ENCODE measurements at regions not wholly inside any gene's neighbourhood (a gene's known extent, or its start where the extent isn't known, plus 50 kb on each side); places are given as distances from the start of the nearest gene placed in this dataset.

DNA sequence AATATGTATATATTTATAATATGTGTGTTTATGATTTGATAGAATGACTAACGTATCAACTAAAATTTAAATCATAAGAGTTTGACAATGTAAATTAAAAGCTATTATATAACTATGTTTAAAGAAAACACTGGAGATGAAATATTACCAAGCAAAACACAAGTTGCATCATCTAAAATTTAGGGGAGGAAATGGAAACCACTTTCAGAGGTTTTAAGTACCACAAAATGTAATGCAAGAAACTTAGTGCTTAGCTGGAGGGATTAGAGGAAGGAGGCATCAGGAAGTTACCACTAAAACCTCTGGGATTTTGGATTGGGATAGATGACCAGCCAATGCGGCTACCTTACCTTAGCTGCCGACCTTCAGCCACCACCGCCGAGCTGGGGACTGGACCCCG is 1192.1 kb upstream of the PRKX start:
- Histone ChIP-seq H3K9me3 (no peaks in the 10 kb centered on the region), H3K4me1 (no peaks in the 10 kb centered on the region), H3K36me3 (ENCODE audit: control insufficient read depth, insufficient read depth, low read length) (no peaks in the 10 kb centered on the region), H3K4me3 (ENCODE audit: low read depth, low read length) (no peak overlapping the region), H3K27me3 (replicated peaks; ENCODE audit: control insufficient read depth, insufficient read depth, low read length) (no peaks in the 10 kb centered on the region)
- TF ChIP-seq, protein P1, sequence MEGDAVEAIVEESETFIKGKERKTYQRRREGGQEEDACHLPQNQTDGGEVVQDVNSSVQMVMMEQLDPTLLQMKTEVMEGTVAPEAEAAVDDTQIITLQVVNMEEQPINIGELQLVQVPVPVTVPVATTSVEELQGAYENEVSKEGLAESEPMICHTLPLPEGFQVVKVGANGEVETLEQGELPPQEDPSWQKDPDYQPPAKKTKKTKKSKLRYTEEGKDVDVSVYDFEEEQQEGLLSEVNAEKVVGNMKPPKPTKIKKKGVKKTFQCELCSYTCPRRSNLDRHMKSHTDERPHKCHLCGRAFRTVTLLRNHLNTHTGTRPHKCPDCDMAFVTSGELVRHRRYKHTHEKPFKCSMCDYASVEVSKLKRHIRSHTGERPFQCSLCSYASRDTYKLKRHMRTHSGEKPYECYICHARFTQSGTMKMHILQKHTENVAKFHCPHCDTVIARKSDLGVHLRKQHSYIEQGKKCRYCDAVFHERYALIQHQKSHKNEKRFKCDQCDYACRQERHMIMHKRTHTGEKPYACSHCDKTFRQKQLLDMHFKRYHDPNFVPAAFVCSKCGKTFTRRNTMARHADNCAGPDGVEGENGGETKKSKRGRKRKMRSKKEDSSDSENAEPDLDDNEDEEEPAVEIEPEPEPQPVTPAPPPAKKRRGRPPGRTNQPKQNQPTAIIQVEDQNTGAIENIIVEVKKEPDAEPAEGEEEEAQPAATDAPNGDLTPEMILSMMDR (IDR thresholded peaks at IDR 0.05; ENCODE audit: insufficient read depth in 1 of 2, low read depth in 1 of 2, low read length in 1 of 2, severe bottlenecking in 1 of 2, unreplicated experiment in 1 of 2), result no peak
- no peak for DNase-seq
- ChIA-PET CTCF (no interaction called here), POLR2A (no interaction called here)
- intact Hi-C loops (cut with micrococcal nuclease; ENCODE audit: unreplicated experiment), result no loop called here
- Mint-ChIP-seq H3K9me3 (ENCODE audit: unreplicated experiment) (peaks cover 19% of the 10 kb centered on the region), H3K4me1 (ENCODE audit: low read depth, unreplicated experiment) (no peaks in the 10 kb centered on the region), H3K27ac (ENCODE audit: unreplicated experiment) (no peak overlapping the region), H3K27me3 (ENCODE audit: insufficient read depth, unreplicated experiment) (peaks cover 2% of the 10 kb centered on the region), H3K36me3 (ENCODE audit: insufficient read depth, unreplicated experiment) (no peaks in the 10 kb centered on the region), H3K4me3 (ENCODE audit: unreplicated experiment) (no peak overlapping the region)
- BruUV-seq (replicated peaks), result no TSS peak

DNA sequence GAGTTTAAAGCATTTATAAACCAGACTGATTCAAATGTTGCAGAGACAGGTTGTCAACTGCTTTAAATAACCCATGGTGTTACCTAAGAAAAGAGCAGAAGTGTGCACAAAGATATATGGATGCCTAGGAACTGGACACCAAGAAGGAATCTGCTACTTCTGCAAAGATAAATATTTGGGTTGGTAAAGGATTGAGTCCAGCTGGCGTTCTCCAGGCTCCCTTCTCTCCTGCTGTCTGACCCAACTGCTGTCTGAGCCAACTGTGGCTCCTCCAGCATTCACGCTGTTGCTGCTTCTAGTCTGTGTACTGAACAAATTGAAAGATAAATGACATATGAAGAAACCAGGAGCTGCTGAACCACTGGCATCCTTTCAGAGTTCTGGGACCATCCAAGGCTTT is 1167.8 kb upstream of the PRKX start:
- Mint-ChIP-seq H3K27me3 (ENCODE audit: insufficient read depth, unreplicated experiment) (no peaks in the 10 kb centered on the region), H3K4me1 (ENCODE audit: low read depth, unreplicated experiment) (no peaks in the 10 kb centered on the region), H3K4me3 (ENCODE audit: unreplicated experiment) (no peak overlapping the region), H3K27ac (ENCODE audit: unreplicated experiment) (no peak overlapping the region), H3K9me3 (ENCODE audit: unreplicated experiment) (no peaks in the 10 kb centered on the region), H3K36me3 (ENCODE audit: insufficient read depth, unreplicated experiment) (no peaks in the 10 kb centered on the region)
- Histone ChIP-seq H3K27me3 (replicated peaks; ENCODE audit: control insufficient read depth, insufficient read depth, low read length) (no peaks in the 10 kb centered on the region), H3K4me1 (no peaks in the 10 kb centered on the region), H3K36me3 (ENCODE audit: control insufficient read depth, insufficient read depth, low read length) (no peaks in the 10 kb centered on the region), H3K4me3 (ENCODE audit: low read depth, low read length) (no peak overlapping the region), H3K9me3 (no peaks in the 10 kb centered on the region)
- intact Hi-C loops (cut with micrococcal nuclease; ENCODE audit: unreplicated experiment), result no loop called here
- no peak for DNase-seq
- TF ChIP-seq, protein P1 (IDR thresholded peaks at IDR 0.05; ENCODE audit: insufficient read depth in 1 of 2, low read depth in 1 of 2, low read length in 1 of 2, severe bottlenecking in 1 of 2, unreplicated experiment in 1 of 2), result no peak
- POLR2A ChIA-PET, result no interaction called here
- CTCF ChIA-PET, result no interaction called here
- BruUV-seq (replicated peaks), result no TSS peak

GRCh38 chrX:4878640-4879039 is 1165.2 kb upstream of the PRKX start:
- H3K27me3 Mint-ChIP-seq (ENCODE audit: insufficient read depth, unreplicated experiment), result no peaks in the 10 kb centered on the region
- Histone ChIP-seq H3K4me1 (no peaks in the 10 kb centered on the region), H3K9me3 (no peaks in the 10 kb centered on the region), H3K4me3 (ENCODE audit: low read depth, low read length) (no peak overlapping the region), H3K36me3 (ENCODE audit: control insufficient read depth, insufficient read depth, low read length) (no peaks in the 10 kb centered on the region), H3K27me3 (replicated peaks; ENCODE audit: control insufficient read depth, insufficient read depth, low read length) (no peaks in the 10 kb centered on the region)
- intact Hi-C loops (cut with micrococcal nuclease; ENCODE audit: unreplicated experiment), result no loop called here
- ChIA-PET CTCF (no interaction called here), POLR2A (no interaction called here)
- H3K4me1 Mint-ChIP-seq (ENCODE audit: low read depth, unreplicated experiment), result no peaks in the 10 kb centered on the region
- no TSS peak for BruUV-seq (replicated peaks)
- no peaks in the 10 kb centered on the region for H3K9me3 Mint-ChIP-seq (ENCODE audit: unreplicated experiment)
- H3K36me3 Mint-ChIP-seq (ENCODE audit: insufficient read depth, unreplicated experiment), result no peaks in the 10 kb centered on the region
- H3K4me3 Mint-ChIP-seq (ENCODE audit: unreplicated experiment), result no peak overlapping the region
- no peak for DNase-seq
- TF ChIP-seq, protein P1 (IDR thresholded peaks at IDR 0.05; ENCODE audit: insufficient read depth in 1 of 2, low read depth in 1 of 2, low read length in 1 of 2, severe bottlenecking in 1 of 2, unreplicated experiment in 1 of 2), result no peak
- H3K27ac Mint-ChIP-seq (ENCODE audit: unreplicated experiment), result no peak overlapping the region
